ENCODE measurements at regions not wholly inside any gene's neighbourhood (a gene's known extent, or its start where the extent isn't known, plus 50 kb on each side); places are given as distances from the start of the nearest gene placed in this dataset.

DNA sequence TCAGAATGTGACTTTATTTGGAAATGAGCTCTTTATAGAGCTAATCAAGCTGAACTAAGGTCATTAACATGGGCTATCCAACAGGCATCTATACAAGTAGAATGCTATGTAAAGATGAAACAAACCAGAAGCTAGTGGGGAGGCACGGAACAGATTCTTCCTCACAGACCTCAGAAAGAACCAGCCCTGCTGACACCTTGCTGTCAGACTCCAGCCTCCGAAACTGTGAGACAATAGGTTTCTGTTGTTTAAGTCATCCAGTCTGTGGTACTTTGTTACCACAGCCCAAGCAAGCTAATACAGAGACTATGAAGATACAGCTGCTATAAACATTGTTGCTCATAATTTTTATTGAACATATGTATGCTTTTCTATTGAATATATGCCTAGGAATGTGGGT lies 406.3 kb upstream of the CHRM3 start:
- Histone ChIP-seq H3K4me1 (no peaks in the 10 kb centered on the region), H3K27ac (no peak overlapping the region), H3K4me2 (no peak overlapping the region), H3K9me3 (no peaks in the 10 kb centered on the region), H3K4me3 (no peak overlapping the region)
- FAIRE-seq (no peak), ATAC-seq (no peak), DNase-seq (ENCODE audit: low read depth in 1 of 2, low spot score in 1 of 2) (no peak)
- WGBS (ENCODE audit: missing lambda C conversion rate): 17% methylated on average over 2 of the region's 2 CpGs
- no peak for TF ChIP-seq GATA3 (IDR thresholded peaks at IDR 0.05; ENCODE audit: borderline replicate concordance)
- no peak for TF ChIP-seq RFX5 (IDR thresholded peaks at IDR 0.05)
- no peak for TF ChIP-seq JUNB (IDR thresholded peaks at IDR 0.05)
- no peak for TF ChIP-seq MAZ (IDR thresholded peaks at IDR 0.05; ENCODE audit: borderline replicate concordance, low read depth, low read length)
- TF ChIP-seq TFCP2L1 (CRISPR knock-in tag; IDR thresholded peaks at IDR 0.05): no peak
- TF ChIP-seq KDM5A (IDR thresholded peaks at IDR 0.05): no peak
- ChIA-PET POLR2A (no interaction called here), CTCF (interaction anchor here (0.9 kb wide), 1 partner anchor 16 kb away, joined by 4 read pairs; no protein-coding TSS in a partner anchor)

DNA sequence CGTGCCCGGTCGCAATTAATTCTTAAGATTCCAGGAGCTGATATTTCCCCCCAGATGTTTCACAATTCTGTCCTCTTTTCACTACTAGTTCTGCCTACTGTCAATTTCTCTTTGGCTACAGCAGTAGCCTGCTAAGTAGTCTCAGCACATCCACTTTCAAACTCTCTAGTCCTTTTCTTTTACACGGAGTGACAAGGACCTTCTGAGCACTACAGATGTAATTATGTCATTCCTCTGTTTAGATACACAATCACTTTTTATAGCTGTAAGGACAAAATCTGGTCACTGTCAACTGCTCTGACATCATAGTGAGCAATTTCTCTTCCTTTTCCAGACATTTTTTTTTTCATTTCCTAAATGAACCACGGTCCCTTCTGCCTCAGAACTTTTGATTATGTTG lies 421.7 kb upstream of the CHRM3 start:
- Histone ChIP-seq H3K9me3 (no peaks in the 10 kb centered on the region), H3K4me1 (no peaks in the 10 kb centered on the region), H3K27ac (no peak overlapping the region), H3K4me3 (no peak overlapping the region), H3K4me2 (no peak overlapping the region)
- no peak for TF ChIP-seq HOXB13 (CRISPR knock-in tag; IDR thresholded peaks at IDR 0.05; ENCODE audit: low read depth)
- no peak for FAIRE-seq
- WGBS (ENCODE audit: missing lambda C conversion rate): 49% methylated on average over 5 of the region's 5 CpGs
- DNase-seq (ENCODE audit: low read depth in 1 of 2, low spot score in 1 of 2): no peak
- no peak for ATAC-seq
- CTCF ChIA-PET: interaction anchor here (1.5 kb wide), 1 partner anchor 16 kb away, joined by 4 read pairs; no protein-coding TSS in a partner anchor
- POLR2A ChIA-PET: no interaction called here

DNA sequence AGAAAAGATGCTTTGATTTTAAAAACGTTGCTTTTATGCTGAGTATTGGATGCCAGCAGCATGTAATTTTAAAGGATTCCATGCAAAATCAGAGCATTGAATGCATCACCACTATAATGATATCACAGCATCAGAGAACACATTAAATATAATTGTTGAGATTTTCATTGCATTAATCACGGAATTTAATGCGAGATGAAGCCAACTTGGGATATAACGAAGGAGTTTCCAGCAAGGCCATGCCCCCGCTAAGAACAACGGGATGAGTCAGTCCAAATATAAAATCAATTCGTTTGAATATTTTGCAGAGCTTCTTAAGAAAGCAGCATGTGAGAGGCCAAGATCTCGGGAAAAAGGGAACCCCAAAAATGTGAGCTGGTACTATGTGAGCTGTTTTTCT lies 423.4 kb upstream of the CHRM3 start:
- H3K4me2 ChIP-seq: no peak overlapping the region
- H3K9me3 ChIP-seq: no peaks in the 10 kb centered on the region
- CTCF ChIA-PET: no interaction called here
- H3K4me3 ChIP-seq: no peak overlapping the region
- WGBS (ENCODE audit: missing lambda C conversion rate): 18% methylated on average over 8 of the region's 8 CpGs
- H3K27ac ChIP-seq: no peak overlapping the region
- FAIRE-seq: no peak
- DNase-seq (ENCODE audit: low read depth in 1 of 2, low spot score in 1 of 2): no peak
- POLR2A ChIA-PET: no interaction called here
- TF ChIP-seq FOSL2 (IDR thresholded peaks at IDR 0.05): no peak
- TF ChIP-seq FOSL2 (CRISPR knock-in tag; IDR thresholded peaks at IDR 0.05): no peak
- TF ChIP-seq HOXB13 (CRISPR knock-in tag; IDR thresholded peaks at IDR 0.05; ENCODE audit: low read depth): no peak
- TF ChIP-seq ZFP36 (IDR thresholded peaks at IDR 0.05; ENCODE audit: borderline replicate concordance, partially characterized antibody): no peak
- TF ChIP-seq MAFK (IDR thresholded peaks at IDR 0.05; ENCODE audit: partially characterized antibody): no peak
- TF ChIP-seq NR3C1 (IDR thresholded peaks at IDR 0.05): no peak
- no peak for TF ChIP-seq PHF8 (IDR thresholded peaks at IDR 0.05; ENCODE audit: borderline replicate concordance, low read depth)
- no peak for TF ChIP-seq ZC3H11A (IDR thresholded peaks at IDR 0.05)
- TF ChIP-seq, protein P1, sequence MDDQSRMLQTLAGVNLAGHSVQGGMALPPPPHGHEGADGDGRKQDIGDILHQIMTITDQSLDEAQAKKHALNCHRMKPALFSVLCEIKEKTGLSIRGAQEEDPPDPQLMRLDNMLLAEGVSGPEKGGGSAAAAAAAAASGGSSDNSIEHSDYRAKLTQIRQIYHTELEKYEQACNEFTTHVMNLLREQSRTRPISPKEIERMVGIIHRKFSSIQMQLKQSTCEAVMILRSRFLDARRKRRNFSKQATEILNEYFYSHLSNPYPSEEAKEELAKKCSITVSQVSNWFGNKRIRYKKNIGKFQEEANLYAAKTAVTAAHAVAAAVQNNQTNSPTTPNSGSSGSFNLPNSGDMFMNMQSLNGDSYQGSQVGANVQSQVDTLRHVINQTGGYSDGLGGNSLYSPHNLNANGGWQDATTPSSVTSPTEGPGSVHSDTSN (IDR thresholded peaks at IDR 0.05): no peak
- no peak for TF ChIP-seq FOSB (CRISPR knock-in tag; IDR thresholded peaks at IDR 0.05)
- TF ChIP-seq RAD21 (conservative IDR thresholded peaks at IDR 0.05 in 1 of 2, IDR thresholded peaks at IDR 0.05 in 1 of 2): no peak
- TF ChIP-seq, protein P2, sequence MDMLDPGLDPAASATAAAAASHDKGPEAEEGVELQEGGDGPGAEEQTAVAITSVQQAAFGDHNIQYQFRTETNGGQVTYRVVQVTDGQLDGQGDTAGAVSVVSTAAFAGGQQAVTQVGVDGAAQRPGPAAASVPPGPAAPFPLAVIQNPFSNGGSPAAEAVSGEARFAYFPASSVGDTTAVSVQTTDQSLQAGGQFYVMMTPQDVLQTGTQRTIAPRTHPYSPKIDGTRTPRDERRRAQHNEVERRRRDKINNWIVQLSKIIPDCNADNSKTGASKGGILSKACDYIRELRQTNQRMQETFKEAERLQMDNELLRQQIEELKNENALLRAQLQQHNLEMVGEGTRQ (IDR thresholded peaks at IDR 0.05): no peak
- TF ChIP-seq, protein P3, sequence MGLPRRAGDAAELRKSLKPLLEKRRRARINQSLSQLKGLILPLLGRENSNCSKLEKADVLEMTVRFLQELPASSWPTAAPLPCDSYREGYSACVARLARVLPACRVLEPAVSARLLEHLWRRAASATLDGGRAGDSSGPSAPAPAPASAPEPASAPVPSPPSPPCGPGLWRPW (IDR thresholded peaks at IDR 0.05): no peak
- TF ChIP-seq, protein P4, sequence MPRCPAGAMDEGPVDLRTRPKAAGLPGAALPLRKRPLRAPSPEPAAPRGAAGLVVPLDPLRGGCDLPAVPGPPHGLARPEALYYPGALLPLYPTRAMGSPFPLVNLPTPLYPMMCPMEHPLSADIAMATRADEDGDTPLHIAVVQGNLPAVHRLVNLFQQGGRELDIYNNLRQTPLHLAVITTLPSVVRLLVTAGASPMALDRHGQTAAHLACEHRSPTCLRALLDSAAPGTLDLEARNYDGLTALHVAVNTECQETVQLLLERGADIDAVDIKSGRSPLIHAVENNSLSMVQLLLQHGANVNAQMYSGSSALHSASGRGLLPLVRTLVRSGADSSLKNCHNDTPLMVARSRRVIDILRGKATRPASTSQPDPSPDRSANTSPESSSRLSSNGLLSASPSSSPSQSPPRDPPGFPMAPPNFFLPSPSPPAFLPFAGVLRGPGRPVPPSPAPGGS (IDR thresholded peaks at IDR 0.05): no peak
- TF ChIP-seq BHLHE40 (IDR thresholded peaks at IDR 0.05; ENCODE audit: low read depth, low read length): no peak
- no peak for TF ChIP-seq GATA3 (IDR thresholded peaks at IDR 0.05; ENCODE audit: borderline replicate concordance)
- no peak for TF ChIP-seq HOXB5 (CRISPR knock-in tag; IDR thresholded peaks at IDR 0.05)
- no peak for TF ChIP-seq HOXA7 (CRISPR knock-in tag; IDR thresholded peaks at IDR 0.05)
- no peak for ATAC-seq
- no peaks in the 10 kb centered on the region for H3K4me1 ChIP-seq
